ENCODE measurements at regions not wholly inside any gene's neighbourhood (a gene's known extent, or its start where the extent isn't known, plus 50 kb on each side); places are given as distances from the start of the nearest gene placed in this dataset.

- TF ChIP-seq CTCF (conservative IDR thresholded peaks at IDR 0.05; ENCODE audit: low read depth, low read length) (no peak), EZH2 (IDR thresholded peaks at IDR 0.05; ENCODE audit: borderline replicate concordance, low read depth, low read length, poor library complexity, severe bottlenecking) (no peak)
These were observed 283.6 kb upstream of the PRDM9 start for GRCh38 chr5:23223846-23224245.
